ENCODE measurements at regions not wholly inside any gene's neighbourhood (a gene's known extent, or its start where the extent isn't known, plus 50 kb on each side); places are given as distances from the start of the nearest gene placed in this dataset.
"Not testable (repeated sequence)": the region's sequence is repeated elsewhere in the genome, so short reads cannot be mapped to it uniquely, and the experiment has no call there.

DNA sequence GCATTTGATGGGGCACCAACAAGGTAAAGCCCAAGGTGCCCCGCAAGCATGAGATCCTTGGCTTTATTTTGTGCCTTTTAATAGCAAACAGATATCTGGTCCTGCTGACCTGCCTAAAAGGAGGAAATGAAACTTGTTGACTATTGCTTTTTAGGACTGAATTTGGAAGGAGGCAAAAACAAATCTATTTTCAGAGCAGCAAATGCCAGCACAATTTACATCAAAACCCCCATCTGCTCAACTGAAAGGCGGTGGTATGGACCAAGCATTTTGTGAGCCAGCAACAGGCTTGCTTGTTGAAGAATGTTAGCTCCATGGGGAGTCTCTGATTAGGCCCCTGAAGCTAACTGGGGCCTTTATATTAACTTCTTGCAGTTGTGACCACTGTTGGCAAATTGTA is 192.6 kb upstream of the E2F8 start:
- DNase-seq (ENCODE audit: low read depth): no peak

DNA sequence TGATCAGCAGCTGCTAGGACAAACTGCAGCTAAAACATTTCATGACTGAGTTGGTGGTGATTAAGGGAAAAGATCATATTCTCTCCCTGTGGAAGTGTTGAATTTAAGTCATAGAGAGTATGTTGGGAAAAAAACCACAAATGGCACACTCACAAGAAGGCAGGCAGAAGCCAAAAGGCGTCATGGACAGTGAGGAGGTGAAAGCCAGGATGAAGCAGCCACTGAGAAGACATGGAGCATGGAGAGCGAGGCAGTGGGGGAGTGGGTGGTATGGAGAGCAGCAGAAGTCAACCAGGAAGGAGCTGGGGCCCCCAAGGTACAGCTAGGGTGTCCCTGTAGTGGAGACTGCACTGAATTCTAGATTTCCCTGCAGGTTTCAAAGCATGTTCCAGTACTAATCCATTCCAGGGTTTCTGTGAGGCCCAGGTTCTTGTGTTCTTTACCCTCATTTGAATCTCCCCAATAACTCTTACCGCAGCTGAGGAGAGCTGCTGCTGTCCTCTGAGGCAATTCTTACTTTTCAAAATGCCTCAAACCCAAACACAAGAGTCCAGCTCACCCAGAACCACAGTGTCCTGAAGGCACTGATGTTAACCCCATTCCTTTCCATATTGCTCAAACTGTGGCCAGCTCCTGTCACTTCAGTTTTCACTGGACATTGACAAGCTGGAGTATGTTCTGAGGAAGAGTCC is 191.8 kb upstream of the E2F8 start:
- DNase-seq (ENCODE audit: low read depth): peak; percentile 69

DNA sequence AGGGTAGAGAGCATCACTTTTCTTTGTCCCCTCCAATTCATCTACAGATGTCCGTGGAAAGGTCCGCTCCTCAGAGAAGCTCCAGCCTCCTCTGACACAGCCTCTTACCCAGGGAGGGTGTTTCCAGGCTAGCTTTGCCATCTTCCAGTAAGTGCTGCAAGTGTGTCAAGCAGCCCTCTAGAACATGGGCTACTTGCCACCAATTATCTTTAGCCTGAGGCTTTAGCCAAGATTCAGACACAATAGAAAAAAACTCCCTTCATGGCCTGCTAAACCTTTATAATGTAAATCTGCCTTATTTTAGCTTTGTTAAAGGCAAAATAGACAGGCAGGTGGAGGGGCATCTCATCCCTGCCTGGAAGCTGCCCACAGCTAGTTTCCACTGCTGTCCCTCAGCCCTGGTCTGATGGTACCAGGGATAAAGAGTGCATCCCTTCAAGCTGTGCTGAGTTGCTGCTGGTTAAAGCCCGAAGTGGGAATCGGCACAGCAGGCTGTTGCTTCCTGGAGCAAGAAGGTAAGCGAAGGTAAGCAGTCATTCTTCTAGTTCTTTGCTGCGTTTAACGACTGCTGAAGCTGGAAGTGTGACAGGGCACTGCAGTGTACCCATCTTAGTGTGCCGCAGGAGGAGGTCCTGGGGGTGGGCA is 190.1 kb upstream of the E2F8 start:
- DNase-seq (ENCODE audit: low read depth): no peak

DNA sequence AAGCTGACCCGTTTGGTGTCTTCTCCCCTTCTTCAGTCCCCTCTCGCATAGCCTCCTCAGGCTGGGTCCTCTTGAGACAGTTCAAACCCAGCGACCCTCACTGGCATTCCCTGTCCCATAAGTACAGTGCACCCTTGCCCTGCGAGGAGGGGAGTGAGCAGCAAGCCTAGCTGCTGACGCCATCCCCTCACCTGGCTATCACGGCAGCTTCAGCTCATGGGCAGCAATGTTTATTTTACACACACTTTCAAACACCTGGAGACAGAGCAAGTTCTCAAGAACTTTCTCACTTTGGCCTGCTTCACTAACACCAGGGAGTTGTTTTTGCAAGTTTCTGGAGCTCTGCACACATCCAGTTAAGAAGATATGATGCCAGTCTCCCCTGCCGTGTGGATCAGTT is 189.6 kb upstream of the E2F8 start:
- no peak for DNase-seq (ENCODE audit: low read depth)

DNA sequence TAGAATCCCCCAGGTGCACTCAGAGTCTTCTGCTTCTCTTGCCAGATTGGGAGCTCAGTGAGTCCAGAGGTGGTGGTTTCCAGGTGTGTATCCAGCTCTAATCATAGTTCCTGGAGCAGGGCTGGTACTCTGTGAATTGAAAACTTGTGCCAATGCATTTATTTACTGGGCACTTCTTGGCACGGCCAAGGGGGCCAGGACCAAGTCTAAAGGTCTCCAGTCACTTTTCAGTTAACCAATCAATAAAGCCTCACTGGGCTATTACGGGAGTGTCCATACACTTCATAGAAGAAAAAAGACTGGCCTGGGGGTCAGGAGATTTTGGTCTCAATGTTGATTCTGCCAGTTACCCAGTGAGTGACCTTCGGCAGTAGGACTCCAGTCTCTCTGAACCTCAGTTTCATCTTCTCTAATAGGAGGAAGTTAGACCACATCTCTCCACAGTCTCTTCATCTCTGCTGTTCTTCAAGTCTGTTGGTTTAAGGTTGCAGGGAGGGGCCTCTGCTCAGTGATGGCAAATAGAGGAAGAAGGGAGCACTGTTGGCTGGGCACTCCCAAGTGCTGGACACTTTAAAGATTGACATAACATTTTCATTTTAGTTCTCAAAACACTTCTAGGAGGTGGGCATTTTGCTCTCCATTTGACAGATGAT is 188.5 kb upstream of the E2F8 start:
- DNase-seq (ENCODE audit: low read depth): no peak

DNA sequence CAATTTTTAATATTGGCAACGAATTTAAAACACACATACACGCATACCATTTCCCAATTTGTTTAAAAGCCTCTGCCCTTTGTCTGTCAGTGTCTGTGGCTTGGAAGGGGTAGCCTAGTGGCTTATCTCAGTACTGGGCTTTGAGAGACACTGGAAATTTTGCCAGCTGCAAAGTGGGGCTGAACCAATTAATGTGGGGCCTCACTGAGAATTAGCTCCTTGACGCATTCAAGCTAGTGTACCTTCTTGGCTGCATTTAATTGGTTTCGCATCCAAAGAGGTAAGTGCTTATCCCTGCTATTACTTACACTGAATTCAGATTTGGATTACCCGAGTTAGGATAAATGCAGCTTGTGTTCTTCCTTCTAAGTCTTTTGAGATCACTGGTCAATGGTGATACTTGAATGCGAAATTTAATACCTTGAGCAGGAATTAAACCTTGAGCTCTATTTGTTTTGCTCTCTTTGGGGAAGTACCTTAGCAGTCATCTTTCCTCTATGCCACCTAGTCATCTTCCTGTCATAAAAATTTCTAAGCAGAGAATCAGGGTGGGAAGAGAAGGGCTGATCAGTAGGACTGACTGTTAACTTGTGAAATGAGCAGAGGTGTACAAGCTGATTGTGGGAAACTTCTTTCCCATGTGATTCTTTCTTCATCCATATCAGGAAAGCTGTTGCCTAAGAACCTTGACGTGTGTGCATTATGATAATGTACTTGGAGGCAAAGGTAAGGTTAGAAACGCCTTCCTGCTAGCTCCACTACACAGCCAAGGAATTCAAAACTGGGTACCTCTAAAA is 187.7 kb upstream of the E2F8 start:
- no peak for DNase-seq (ENCODE audit: low read depth)

DNA sequence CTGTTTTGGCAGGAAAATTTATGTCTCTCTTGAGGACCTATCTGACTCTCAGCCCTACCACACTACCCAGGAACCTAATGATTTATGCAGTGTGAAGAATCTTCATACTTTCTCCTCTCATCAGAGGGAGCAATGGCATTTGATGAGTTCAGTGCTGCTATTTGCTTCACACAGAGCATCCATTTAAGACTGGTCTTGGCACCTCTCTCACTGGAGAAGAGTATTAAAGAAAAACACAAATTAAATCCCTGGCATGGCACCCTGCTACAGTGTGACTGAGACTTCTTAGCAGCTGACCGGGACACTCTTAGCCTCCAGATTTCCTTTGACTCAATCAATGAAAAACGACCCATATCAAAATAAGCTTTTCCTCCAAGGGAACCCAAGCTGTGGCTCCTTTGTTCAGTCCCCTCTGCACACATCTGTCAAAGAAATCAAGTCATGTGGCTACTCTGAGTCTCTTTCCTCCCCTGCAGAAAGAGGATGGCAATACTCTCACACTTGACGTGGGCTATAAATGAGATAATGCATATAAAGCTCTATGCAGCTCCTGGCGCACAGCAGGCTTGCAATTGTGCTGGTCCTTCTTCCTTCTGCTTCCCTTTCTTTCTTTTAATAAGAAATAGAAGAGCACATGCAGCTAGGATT is 186.1 kb upstream of the E2F8 start:
- no peak for DNase-seq (ENCODE audit: low read depth)

DNA sequence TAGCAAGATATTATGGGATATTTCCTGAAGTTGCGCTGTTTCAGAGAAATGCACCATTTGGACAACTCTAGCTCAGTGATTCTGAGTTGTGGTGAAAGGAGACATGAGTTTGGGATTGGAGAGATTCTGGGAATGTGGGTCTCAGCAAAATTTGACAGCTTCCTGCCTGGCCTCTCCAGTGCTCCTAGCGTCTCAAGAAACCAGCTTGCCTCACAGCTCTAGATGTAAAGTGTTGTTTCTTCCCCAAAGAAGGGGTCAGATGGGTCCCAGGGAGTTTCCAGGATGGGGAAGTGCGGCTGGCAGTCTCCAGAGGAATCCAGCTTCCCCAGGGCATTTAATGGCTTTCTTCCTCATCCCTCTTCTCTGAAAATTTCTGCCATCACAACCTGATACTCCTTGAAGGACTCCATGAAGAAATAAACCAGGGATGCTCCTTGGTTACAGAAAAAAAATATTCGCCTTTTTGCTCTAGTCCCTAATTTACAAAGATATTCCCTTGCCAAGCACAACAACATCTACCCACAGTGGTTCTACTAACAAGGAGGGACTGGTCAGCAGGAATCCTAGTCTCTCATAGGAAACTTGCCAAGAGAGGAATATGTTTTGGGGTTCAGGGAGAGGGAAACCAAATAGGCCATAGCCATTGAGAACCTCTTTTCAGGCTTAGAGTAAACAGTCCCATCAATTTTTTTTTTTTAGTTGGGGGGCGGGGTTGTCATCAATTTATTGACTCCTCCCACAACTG is 185.4 kb upstream of the E2F8 start:
- DNase-seq (ENCODE audit: low read depth): no peak

DNA sequence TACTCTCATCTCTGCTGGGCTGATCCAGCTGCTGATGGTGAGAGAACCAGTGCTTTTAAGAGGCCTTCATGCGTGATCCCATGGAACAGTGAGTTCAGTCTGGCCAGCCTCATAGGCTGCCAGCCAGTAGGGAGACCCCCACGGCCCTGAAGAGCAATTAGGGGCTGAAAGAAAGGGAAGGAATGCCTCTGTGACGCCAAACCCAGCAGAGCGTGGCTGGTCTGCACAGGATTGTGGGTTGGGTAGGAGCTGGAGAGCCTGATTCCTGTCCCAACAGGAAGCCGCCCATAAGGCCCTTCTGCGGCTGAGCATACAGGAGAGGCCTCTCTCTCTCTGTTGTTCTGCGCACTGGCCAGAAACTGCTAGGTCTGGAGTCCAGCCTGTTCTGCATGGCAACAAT is 181.5 kb upstream of the E2F8 start:
- DNase-seq (ENCODE audit: low read depth): no peak

DNA sequence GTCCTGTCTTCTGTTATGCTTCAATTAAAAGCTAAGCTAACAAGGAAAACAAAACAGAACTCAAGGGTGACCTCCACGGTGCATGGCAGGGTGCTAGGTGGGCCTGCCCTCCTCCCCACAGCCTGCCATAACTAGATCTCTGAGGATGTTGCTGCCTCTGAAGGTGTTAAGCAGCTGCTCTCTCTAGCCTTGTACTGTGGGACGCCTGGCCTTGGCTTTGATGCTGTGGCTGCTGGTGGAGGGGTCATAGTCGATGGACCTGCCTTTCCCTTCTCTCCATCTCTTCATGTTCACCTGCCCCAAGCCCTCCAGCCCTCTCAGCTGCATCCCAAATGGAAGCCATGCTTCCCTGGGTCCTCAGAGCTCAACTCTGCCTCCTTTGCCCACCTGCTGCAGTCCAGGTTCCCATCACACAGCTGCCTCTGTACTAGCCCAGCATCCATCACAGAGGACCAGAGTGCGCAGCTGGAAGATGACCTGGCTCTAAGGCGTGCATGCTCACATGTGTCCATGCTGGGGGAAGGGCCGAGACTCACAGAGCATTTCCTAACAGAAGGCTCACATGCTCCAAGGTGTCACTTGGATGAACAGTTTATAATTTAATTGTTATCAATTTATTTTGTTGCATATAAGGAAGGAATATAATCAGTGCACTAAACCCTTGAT is 180.3 kb upstream of the E2F8 start:
- no peak for DNase-seq (ENCODE audit: low read depth)

DNA sequence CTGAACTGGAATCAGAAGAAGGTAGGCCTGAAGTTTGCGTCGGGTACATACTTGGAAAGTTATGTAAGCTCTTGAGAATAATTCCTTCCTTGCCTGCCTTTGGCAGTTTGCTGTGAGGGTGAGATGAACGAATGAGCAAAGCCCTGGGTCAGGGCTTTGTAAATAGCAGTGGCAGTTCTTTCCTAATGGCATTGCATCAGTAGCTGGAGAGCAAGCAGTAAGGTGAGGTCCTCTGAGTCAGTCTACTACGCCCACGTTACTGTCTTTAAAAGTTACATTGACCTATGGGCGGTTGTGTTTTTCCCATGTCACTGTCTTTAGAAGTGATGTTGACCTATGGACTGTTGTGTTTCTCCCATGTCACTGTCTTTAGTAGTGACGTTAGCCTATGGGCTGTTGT is 179.1 kb upstream of the E2F8 start:
- peak; percentile 26 for DNase-seq (ENCODE audit: low read depth)

DNA sequence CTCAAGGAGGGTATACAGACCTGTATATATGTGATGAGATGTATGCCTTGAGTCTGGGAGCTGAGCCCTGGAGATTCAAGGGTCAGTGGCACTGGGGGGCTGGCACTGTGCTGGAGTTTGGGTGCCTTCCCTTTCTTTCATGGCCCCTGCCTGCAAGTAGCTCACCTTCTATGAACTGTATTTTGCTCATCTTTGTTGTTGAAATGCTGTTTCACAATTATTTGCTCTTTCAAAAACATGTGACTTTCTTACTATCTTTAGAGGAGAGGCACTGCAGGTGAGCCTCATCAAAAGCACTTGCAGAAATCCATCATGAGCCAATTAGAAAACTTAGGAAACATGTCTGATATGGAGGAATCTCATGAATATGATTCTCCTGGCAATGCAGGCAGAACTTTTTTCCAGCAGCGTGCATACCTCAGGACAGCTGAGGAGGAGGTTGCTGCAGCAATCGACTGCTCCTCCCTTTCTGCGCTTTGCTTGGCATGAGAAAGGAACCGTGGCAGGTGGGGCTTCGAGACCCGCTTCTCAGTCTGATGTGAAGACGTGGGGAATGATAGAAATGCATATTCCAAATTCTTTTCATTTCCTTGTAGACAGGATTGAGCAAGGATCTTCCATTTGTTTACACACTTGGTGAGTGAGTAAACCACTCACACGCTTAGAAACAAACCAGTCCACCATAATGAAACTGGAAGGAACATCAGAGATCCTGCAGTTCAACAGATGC is 178.4 kb upstream of the E2F8 start:
- peak; percentile 41 for DNase-seq (ENCODE audit: low read depth)

DNA sequence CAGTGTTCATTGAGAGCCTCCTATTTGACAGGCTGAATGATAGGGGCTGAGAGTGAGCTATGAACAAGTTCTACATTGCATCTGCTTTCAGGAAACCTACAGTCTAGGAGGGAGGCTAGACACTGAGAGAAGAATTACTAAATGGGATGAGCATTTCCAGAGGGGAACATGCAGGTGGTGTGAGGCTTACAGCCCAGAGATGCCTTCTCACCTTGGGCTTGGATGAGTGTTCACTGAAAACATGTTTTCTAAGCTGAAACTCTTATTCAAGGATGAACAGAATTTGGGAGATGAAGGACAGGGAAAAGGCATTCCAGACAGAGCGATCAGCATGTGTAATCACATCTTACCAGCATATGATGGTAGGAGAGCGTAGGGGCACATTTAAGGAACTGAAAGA is 177.5 kb upstream of the E2F8 start:
- DNase-seq (ENCODE audit: low read depth): no peak

DNA sequence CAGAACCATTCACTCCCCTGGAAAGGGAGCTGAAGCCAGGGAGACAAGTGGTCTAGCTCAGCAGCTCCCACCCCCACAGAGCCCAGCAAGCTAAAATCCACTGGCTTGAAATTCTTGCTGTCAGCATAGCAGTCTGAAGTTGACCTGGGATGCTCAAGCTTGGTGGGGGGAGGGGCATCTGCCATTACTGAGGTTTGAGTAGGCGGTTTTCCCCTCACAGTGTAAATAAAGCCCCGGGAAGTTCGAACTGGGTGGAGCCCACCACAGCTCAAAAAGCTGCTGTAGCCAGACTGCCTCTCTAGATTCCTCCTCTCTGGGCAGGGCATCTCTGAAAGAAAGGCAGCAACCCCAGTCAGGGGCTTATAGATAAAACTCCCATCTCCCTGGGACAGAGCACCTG is 171.3 kb upstream of the E2F8 start:
- not testable (repeated sequence) for DNase-seq (ENCODE audit: low read depth)

DNA sequence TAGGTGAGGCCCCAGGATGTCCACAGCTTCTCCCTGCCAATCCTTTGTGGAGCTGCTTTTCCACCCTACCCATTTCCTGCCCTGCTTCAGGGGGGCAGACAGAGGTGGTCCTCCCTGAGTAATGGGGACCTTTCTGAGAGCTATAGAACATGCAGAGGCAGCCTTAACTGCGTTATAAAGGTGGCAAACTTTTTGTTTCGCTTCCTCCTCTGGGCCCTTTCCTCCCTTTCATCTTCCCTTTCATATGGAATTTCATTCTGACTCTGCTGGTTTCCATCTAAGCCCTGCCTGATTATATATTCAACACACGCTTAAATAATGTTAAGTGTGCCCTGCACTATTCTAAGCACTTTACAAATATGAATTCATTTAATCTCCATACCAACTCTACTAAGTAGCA is 169.3 kb upstream of the E2F8 start:
- DNase-seq (ENCODE audit: low read depth): no peak

DNA sequence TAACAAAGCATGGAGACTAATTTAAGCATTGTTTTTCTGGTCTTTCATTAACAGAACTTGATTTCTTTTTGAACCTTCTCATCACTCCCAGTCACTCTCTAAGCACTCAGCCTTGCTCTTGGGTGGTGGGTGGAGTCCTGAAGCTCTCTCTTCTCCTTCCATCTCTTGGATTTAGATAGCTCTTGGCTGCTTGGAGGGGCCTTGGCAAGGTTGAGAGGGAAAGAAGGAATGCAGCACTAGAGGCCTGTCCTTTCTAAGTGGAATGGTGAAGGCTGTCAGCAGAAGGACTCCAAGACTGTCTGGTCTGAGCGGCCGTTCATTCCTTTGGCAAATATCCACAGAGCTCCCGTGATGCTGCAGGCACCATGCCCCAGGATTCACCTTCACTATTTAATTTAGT is 168.6 kb upstream of the E2F8 start:
- DNase-seq (ENCODE audit: low read depth): no peak

DNA sequence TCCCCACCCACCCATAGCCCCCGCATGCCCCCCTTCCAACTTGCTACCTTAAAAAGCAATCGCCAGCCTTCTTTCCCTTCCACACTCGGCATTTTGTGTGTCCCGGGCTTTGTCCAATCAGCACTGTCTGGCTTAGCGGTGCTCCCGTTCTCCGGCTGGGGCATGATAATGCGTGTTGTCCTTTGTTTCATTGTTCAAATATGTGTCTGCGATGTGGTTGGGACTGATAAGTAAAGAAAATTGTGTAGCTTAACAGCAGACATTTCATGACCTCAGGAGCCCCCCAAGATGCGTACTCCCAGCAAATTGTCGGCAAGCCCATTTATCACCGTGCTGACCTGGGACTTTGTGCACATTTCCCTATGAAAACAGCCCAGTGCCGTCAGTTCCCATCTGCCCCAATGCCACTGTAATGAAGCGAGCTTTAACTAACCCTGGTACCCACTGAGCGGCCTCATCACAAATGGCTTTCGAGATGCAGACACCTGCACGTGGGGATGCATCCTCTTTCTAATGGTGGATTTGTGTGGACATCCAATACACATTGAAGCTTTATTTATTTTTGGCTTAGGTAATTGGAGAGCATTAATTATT is 167.0 kb upstream of the E2F8 start:
- DNase-seq (ENCODE audit: low read depth): no peak

DNA sequence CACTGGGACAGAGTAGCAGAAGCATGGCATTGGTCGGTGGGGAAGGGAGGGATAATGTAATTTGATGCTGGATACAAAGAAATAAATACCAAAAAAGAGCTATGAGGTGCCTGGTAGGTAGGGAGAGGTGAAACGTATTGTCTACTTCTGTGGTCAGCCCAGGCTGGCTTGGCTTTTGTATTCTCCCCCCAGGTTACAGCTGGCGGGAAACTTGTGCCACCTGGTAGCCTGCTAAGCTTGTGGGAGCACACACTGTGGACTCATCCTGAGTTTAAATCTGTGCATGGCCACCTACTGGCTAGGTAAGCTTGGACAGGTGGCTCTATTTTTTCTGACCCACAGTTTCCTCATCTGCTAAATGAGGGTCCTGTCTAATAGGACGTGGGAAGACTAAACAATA is 165.2 kb upstream of the E2F8 start:
- DNase-seq (ENCODE audit: low read depth): no peak

DNA sequence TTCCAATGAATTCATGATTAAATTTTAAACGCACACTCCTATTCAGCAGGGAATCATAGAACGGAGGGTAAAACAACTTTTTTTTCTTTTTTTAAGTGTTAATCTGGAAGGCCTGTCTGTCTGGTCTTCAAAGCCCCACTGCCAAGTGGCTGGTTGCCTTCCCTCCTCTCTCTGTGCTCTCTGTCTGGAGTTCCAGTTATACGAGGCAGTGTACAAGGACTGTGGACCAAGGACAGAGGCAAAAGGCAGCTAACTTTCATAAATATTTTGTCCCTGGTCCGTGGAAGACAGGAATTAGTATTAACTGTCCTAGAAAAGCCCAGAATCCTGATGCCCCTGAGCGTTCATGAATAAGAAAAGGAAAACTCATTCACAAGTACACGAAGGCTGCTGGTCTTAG is 164.0 kb upstream of the E2F8 start:
- DNase-seq (ENCODE audit: low read depth): no peak

Measured in fibroblast of the conjunctiva (primary cell).